ENCODE measurements at regions not wholly inside any gene's neighbourhood (a gene's known extent, or its start where the extent isn't known, plus 50 kb on each side); places are given as distances from the start of the nearest gene placed in this dataset.
"Not testable (repeated sequence)": the region's sequence is repeated elsewhere in the genome, so short reads cannot be mapped to it uniquely, and the experiment has no call there.

GRCh38 chr3:20451170-20451569, 265.2 kb upstream of the SGO1 start:
- DNase-seq: no peak

DNA sequence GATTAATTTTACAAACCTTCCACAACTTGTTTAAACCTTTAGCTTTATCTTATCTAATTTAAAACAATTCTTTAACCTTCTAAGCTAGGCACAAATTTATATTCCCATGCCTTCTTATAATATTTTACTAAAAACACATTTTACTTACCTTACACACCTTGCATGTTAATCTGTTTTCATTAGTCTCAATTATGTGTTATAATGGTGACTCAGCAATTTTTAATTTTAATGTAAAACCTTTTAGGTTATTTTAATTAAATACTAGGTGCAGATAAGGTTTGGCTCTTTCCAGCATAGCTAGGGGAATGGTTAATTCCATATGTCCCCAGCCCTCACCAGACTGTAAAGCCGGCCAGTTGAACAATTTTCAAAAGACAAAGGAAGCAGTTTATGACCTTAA, 264.6 kb upstream of the SGO1 start:
- no peak for DNase-seq

- DNase-seq: no peak
Measured at GRCh38 chr3:20442846-20443245, 256.8 kb upstream of the SGO1 start.

DNA sequence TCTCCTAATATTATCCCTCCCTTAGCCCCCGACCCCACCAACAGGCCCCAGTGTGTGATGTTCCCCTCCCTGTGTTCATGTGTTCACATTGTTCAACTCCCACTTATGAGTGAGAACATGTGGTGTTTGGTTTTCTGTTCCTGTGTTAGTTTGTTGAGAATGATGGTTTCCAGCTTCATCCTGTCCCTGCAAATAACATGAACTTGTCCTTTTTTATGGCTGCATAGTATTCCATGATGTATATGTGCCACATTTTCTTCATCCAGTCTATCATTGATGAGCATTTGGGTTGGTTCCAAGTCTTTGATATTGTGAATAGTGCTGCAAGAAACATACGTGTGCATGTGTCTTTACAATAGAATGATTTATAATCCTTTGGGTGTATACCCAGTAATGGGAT, 241.3 kb upstream of the SGO1 start:
- not testable (repeated sequence) for DNase-seq

DNA sequence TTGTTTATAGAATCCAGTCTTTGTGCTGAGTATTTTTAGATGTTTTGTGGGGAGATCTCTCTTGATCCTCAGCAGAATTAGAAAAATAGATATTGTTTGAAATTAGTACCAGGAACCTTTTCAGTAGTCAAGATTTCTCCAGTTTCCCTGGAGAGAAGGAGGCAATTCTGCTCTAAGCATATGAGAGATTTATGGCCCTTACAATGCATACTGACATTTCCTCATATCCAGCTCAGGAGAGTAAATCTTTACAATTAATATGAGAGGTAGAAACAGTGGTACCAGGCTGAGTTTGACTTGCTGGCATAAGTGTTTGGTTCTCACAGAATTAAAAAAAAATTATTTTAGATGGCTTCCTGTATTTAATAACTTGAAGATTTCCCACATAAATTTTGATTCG, 239.1 kb upstream of the SGO1 start:
- DNase-seq: no peak

DNA sequence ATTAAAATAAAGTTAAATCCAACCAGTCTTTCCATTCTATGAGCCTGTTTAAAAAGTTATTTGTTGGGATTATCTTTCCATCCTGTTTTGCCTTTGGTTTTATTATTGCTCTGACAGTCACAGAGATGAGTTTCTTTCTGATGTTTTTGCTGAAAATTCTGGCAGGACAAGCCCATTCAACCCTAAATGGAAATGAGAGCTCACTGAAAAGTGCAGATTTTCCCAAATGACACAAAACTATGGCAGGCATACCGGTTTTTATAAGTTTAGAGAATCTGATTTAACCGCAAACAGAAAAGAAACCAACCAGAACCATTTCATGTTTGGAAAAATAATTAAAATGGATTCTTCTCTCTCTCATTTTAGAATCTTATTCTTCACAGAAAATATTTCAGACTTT, 238.1 kb upstream of the SGO1 start:
- DNase-seq: no peak

DNA sequence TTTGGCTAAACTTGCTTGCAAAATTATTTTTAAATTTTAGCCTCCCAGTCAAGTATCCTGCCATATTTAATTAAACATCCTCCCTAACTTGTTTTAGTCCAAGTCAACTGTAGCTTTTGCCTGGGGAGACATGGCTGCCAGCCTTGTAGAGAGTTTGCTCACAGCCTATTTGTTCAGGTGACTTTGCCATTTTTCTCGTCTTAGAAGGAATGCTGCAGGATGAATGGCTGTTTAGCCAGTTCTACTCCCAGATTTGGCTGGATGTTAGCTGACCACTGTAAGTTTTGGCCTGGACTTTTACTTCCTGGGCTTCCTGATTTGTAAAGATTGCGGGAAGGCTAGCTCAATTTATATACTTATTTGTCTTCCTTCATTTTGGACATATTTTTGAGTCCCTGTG, 236.4 kb upstream of the SGO1 start:
- no peak for DNase-seq

DNA sequence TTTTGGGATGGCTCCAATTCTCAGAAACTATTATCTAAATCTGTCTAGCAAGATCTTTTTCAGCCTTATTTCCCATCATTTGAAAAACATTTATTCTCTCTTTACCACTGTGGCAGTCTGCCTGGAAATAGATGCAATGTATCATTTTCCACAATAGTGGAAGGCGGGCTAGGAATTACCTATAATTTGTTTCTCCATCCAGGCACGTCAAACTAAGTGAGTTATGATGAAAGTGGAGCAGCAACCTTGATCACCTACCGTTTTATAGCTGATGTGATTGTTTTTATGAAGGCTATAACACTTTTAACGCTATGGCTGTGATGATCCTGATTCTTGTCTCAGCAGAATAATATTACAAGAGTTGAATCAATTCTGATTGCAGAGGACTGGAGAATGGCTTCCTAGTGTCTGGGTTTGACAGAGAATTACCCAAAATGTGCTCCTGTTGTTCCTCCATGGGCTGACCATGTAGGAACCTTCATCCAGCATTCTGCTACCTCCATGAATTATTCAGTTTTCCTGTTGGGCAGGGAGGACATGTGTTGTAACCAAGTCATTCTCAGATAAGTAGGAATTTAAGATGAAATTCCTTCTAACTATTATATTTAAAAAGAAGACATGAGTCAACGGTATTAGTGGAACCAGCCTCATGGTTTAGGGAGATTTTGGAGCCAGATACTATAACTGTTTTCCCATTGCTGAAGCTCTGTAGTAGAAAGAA, 231.5 kb upstream of the SGO1 start:
- no peak for DNase-seq

GRCh38 chr3:20406611-20407011, 220.6 kb upstream of the SGO1 start:
- no peak for DNase-seq

DNA sequence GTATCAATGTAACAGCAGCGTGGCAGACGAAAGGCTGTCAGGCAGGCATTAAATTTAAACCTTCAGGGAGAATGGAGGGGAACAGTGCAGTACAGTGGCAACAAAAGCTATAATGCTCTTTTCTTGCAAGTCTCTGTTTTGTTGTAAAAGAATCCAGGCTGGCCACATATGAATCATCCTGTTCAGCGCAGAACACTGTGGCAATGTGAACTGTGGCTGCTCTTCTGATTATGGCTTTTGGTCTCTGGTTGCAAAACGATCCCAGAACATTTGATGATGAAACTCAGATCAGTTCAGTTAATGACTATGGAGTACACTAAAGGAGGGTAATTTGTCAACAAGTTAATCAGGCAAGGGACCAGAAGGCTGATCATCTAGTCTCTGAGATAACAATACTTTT, 219.7 kb upstream of the SGO1 start:
- DNase-seq: no peak

- no peak for DNase-seq
Measured at GRCh38 chr3:20405231-20405630, 219.2 kb upstream of the SGO1 start.

DNA sequence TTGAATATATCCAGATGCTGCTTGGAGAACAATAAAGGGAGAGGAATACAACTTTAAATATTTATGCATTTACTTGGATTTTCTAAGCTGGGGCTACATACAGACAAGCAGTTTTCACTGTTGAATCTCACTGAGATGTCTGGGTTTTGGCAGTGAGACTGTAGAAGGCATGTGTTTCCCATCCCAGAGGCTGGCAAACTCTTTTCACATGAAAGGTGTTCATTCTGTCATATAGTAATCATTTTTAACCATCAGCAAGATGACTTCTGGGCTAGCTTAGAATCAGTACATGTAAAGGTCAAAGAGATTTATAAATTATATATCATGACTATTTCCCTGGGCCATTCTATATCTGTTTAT, 218.7 kb upstream of the SGO1 start:
- no peak for DNase-seq

- DNase-seq: no peak
Measured at GRCh38 chr3:20403986-20404740, 218.2 kb upstream of the SGO1 start.

DNA sequence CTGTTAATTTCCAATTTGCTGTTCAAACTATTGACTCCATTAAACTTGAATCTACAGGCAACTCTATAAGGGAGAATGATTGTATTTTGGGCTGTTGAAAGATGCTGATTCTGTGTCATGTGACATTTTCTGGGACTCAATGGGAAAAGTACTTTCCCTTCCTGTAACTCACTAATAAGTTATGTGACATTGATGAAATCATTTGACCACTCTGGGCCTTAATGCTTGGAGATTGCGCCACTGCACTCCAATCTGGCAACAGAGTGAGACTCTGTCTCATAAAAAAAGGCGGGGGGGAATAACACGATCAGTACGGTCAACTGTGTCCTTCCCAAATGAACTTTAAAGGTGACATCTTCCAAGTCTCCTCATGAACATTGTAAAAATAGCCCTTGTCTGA, 215.2 kb upstream of the SGO1 start:
- DNase-seq: no peak

- DNase-seq: no peak
Measured at GRCh38 chr3:20400686-20401085, 214.7 kb upstream of the SGO1 start.

DNA sequence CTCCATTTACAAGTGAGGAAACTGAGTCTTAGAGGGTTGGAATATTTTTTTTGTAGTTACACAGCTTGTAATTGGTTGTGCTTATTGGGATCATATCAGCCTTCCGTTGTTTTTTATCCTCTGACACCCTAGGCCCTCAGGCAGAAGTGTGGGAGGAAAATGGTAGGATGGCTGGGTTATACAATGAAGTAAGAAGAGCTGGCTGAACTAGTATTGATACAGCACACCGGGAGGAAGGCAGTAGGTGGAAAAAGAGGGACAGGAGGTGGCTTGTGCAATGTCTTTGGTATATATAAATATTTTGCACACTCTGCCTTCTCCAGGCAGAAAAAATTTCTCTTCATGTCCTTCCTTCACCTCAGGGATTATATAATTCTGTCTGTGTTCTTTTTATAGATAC, 214.3 kb upstream of the SGO1 start:
- no peak for DNase-seq

DNA sequence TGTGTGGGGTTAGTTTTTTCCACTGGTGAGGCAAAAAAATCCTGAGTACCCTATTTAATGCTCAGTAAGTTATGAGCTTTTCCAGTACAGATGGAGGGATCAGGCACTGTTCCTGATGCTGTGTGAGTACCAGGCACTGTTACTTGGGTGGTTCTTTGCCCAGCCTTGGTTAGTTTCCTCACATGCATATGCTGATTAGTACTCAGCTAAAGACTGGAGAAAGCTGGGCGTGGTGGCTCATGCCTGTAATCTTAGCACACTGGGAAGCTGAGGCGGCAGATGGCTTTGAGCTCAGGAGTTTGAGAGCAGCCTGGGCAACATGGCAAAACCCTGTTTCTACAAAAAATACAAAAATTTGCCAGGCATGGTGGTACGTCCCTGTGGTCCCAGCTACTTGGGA, 210.3 kb upstream of the SGO1 start:
- DNase-seq: no peak

- no peak for DNase-seq
Measured at GRCh38 chr3:20395692-20396091, 209.7 kb upstream of the SGO1 start.

- no peak for DNase-seq
Measured at GRCh38 chr3:20394243-20394642, 208.2 kb upstream of the SGO1 start.

DNA sequence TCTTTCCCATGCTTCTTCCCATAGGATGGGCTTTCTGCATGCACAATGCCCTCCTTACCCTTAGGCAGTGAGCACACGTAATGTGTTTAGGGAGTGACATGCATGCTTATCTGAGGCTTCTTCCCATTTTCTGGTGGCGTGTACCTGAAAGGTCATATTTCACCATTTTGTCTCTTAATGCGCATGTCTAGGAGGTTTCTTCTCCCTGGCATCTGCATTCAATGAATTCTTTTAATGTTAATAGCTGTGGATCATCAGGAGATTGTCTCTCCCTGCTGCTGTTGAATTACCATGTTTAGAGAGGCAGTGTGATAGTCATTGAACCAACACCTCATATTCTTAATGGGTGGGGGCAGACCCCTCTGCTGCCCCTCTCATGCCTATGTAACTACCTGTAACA, 205.6 kb upstream of the SGO1 start:
- DNase-seq: no peak

GRCh38 chr3:20388971-20389370, 203.0 kb upstream of the SGO1 start:
- no peak for DNase-seq

- DNase-seq: no peak
Measured at GRCh38 chr3:20380295-20380694, 194.3 kb upstream of the SGO1 start.

DNA sequence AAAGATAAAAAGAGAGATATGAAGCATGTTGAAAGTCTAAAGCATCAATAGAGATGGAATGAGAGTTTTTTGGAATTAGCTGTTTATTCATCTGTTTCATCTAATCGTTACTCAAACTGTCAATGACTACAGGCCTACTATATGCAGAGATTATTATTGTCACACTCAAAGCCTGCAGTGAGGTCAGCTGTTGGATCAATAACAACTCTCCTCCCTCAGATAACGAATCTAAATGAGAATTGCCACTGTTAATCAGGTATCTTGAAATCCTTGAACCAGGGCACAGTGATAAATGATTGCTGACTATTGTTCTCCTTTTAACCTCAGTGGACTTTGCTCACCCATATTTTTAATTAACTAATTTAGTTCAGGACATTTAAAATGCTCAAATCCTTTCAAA, 192.3 kb upstream of the SGO1 start:
- no peak for DNase-seq

GRCh38 chr3:20376665-20377217, 190.7 kb upstream of the SGO1 start:
- DNase-seq: no peak

GRCh38 chr3:20375302-20375701, 189.3 kb upstream of the SGO1 start:
- no peak for DNase-seq
